Effector memory CD4-positive, alpha-beta T cell (primary cell): ENCODE measurements at regions not wholly inside any gene's neighbourhood (a gene's known extent, or its start where the extent isn't known, plus 50 kb on each side); places are given as distances from the start of the nearest gene placed in this dataset.
"Not testable (repeated sequence)": the region's sequence is repeated elsewhere in the genome, so short reads cannot be mapped to it uniquely, and the experiment has no call there.

Experiments
- DNase-seq, 3 donors: peaks; one replicate each; pipeline ENCODE4 v3.0.0-alpha.2; 2020
- H3K27ac ChIP-seq: 2 replicates; pipeline ENCODE4 v1.7.0; 2013; ENCODE audit warnings: mild to moderate bottlenecking, low read length, moderate library complexity; ENCODE audit not compliant: insufficient read depth, poor library complexity, severe bottlenecking
- H3K27me3 ChIP-seq: replicated peaks from 2 replicates; pipeline ENCODE4 v1.7.0; 2013; ENCODE audit warnings: mild to moderate bottlenecking, low read length; ENCODE audit not compliant: insufficient read depth, control insufficient read depth, poor library complexity, severe bottlenecking
- H3K36me3 ChIP-seq: 2 replicates; pipeline ENCODE4 v1.7.0; 2013; ENCODE audit warnings: mild to moderate bottlenecking, low read length, moderate library complexity; ENCODE audit not compliant: control insufficient read depth, insufficient read depth
- H3K4me1 ChIP-seq: 2 replicates; pipeline ENCODE4 v1.7.0; 2013; ENCODE audit warnings: low read length, mild to moderate bottlenecking; ENCODE audit not compliant: control insufficient read depth, insufficient read depth, poor library complexity, severe bottlenecking
- H3K4me3 ChIP-seq: 2 replicates; pipeline ENCODE4 v1.7.0; 2013; ENCODE audit warnings: low read length, low read depth, mild to moderate bottlenecking; ENCODE audit not compliant: insufficient read depth, poor library complexity, severe bottlenecking
- H3K9me3 ChIP-seq: 2 replicates; pipeline ENCODE4 v1.7.0; 2013; ENCODE audit warnings: mild to moderate bottlenecking, low read length, moderate library complexity; ENCODE audit not compliant: control insufficient read depth

GRCh38 chr1:144140243-144140642 lies 168.5 kb upstream of the FAM72C start:
- not testable (repeated sequence) for H3K27me3 ChIP-seq, H3K4me1 ChIP-seq, H3K36me3 ChIP-seq, H3K4me3 ChIP-seq, H3K27ac ChIP-seq, H3K9me3 ChIP-seq, DNase-seq

GRCh38 chr1:144105006-144105405 lies 133.2 kb upstream of the FAM72C start:
- H3K36me3 ChIP-seq, H3K9me3 ChIP-seq, DNase-seq, H3K27ac ChIP-seq, H3K4me1 ChIP-seq, H3K27me3 ChIP-seq, H3K4me3 ChIP-seq: not testable (repeated sequence)

- H3K27ac ChIP-seq, H3K27me3 ChIP-seq, H3K36me3 ChIP-seq, H3K4me3 ChIP-seq, H3K4me1 ChIP-seq, H3K9me3 ChIP-seq: not testable (repeated sequence)
- DNase-seq = peak; percentile 20 to 42 (median 22)
These were observed 132.4 kb upstream of the FAM72C start for GRCh38 chr1:144104000-144104677.

GRCh38 chr1:144103156-144103880 lies 131.5 kb upstream of the FAM72C start:
- H3K9me3 ChIP-seq, H3K4me1 ChIP-seq, H3K27ac ChIP-seq, H3K36me3 ChIP-seq, H3K4me3 ChIP-seq, H3K27me3 ChIP-seq: not testable (repeated sequence)
- peak; percentile 12 to 48 (median 24) for DNase-seq

GRCh38 chr1:144102046-144102745 lies 130.4 kb upstream of the FAM72C start:
- not testable (repeated sequence) for H3K36me3 ChIP-seq, H3K27ac ChIP-seq, H3K4me3 ChIP-seq, H3K9me3 ChIP-seq, H3K27me3 ChIP-seq, H3K4me1 ChIP-seq
- DNase-seq = peak in 1 of 3 donors; percentile 3

- Histone ChIP-seq H3K27ac (no peak overlapping the region), H3K4me1 (no peaks in the 10 kb centered on the region), H3K36me3 (no peaks in the 10 kb centered on the region), H3K4me3 (no peak overlapping the region), H3K27me3 (no peaks in the 10 kb centered on the region), H3K9me3 (no peaks in the 10 kb centered on the region)
- peak in 2 of 3 donors; percentile 5 to 6 for DNase-seq
These were observed 129.7 kb upstream of the FAM72C start for GRCh38 chr1:144101397-144102045.

GRCh38 chr1:144077167-144077841 lies 105.5 kb upstream of the FAM72C start:
- H3K27ac ChIP-seq, H3K27me3 ChIP-seq, H3K36me3 ChIP-seq, H3K9me3 ChIP-seq, H3K4me1 ChIP-seq: not testable (repeated sequence)
- H3K4me3 ChIP-seq = peak overlapping the region; percentile 46
- peak in 2 of 3 donors; percentile 63 to 67 for DNase-seq

GRCh38 chr1:144076646-144077045 lies 104.9 kb upstream of the FAM72C start:
- peak in 1 of 3 donors; percentile 22 for DNase-seq
- not testable (repeated sequence) for H3K4me1 ChIP-seq, H3K27ac ChIP-seq, H3K27me3 ChIP-seq, H3K36me3 ChIP-seq, H3K9me3 ChIP-seq, H3K4me3 ChIP-seq

GRCh38 chr1:144070394-144071053 lies 98.7 kb upstream of the FAM72C start:
- H3K4me1 ChIP-seq = not testable (repeated sequence)

More at GRCh38 chr1:144070394-144071053, 98.7 kb upstream of the FAM72C start:
- not testable (repeated sequence) for H3K27me3 ChIP-seq, H3K27ac ChIP-seq, H3K9me3 ChIP-seq, DNase-seq, H3K4me3 ChIP-seq, H3K36me3 ChIP-seq
